Effector memory CD4-positive, alpha-beta T cell (primary cell): ENCODE measurements at regions not wholly inside any gene's neighbourhood (a gene's known extent, or its start where the extent isn't known, plus 50 kb on each side); places are given as distances from the start of the nearest gene placed in this dataset.

Source experiments
- DNase-seq, 3 donors: peaks; one replicate each; pipeline ENCODE4 v3.0.0-alpha.2; 2020
- H3K27ac ChIP-seq: 2 replicates; pipeline ENCODE4 v1.7.0; 2013; ENCODE audit warnings: mild to moderate bottlenecking, low read length, moderate library complexity; ENCODE audit not compliant: insufficient read depth, poor library complexity, severe bottlenecking
- H3K27me3 ChIP-seq: replicated peaks from 2 replicates; pipeline ENCODE4 v1.7.0; 2013; ENCODE audit warnings: mild to moderate bottlenecking, low read length; ENCODE audit not compliant: insufficient read depth, control insufficient read depth, poor library complexity, severe bottlenecking
- H3K36me3 ChIP-seq: 2 replicates; pipeline ENCODE4 v1.7.0; 2013; ENCODE audit warnings: mild to moderate bottlenecking, low read length, moderate library complexity; ENCODE audit not compliant: control insufficient read depth, insufficient read depth
- H3K4me1 ChIP-seq: 2 replicates; pipeline ENCODE4 v1.7.0; 2013; ENCODE audit warnings: low read length, mild to moderate bottlenecking; ENCODE audit not compliant: control insufficient read depth, insufficient read depth, poor library complexity, severe bottlenecking
- H3K4me3 ChIP-seq: 2 replicates; pipeline ENCODE4 v1.7.0; 2013; ENCODE audit warnings: low read length, low read depth, mild to moderate bottlenecking; ENCODE audit not compliant: insufficient read depth, poor library complexity, severe bottlenecking
- H3K9me3 ChIP-seq: 2 replicates; pipeline ENCODE4 v1.7.0; 2013; ENCODE audit warnings: mild to moderate bottlenecking, low read length, moderate library complexity; ENCODE audit not compliant: control insufficient read depth

- Histone ChIP-seq H3K9me3 (no peaks in the 10 kb centered on the region), H3K4me3 (no peak overlapping the region), H3K4me1 (no peaks in the 10 kb centered on the region), H3K27ac (no peak overlapping the region), H3K36me3 (no peaks in the 10 kb centered on the region), H3K27me3 (no peaks in the 10 kb centered on the region)
- DNase-seq, result no peak
These were observed 1963.9 kb upstream of the LRRTM1 start for GRCh38 chr2:82268446-82268845.

GRCh38 chr2:82260521-82260920 lies 1956.0 kb upstream of the LRRTM1 start:
- Histone ChIP-seq H3K27ac (no peak overlapping the region), H3K27me3 (no peaks in the 10 kb centered on the region), H3K4me3 (no peak overlapping the region), H3K36me3 (no peaks in the 10 kb centered on the region), H3K4me1 (no peaks in the 10 kb centered on the region), H3K9me3 (no peaks in the 10 kb centered on the region)
- DNase-seq, result no peak

- H3K9me3 ChIP-seq, result no peaks in the 10 kb centered on the region
- no peak overlapping the region for H3K4me3 ChIP-seq
- no peaks in the 10 kb centered on the region for H3K4me1 ChIP-seq
- no peak overlapping the region for H3K27ac ChIP-seq
- no peak for DNase-seq
- no peaks in the 10 kb centered on the region for H3K36me3 ChIP-seq
- no peaks in the 10 kb centered on the region for H3K27me3 ChIP-seq
These were observed 1955.0 kb upstream of the LRRTM1 start for GRCh38 chr2:82259551-82259950.

GRCh38 chr2:82257796-82258555 lies 1953.4 kb upstream of the LRRTM1 start:
- Histone ChIP-seq H3K27ac (no peak overlapping the region), H3K9me3 (no peaks in the 10 kb centered on the region), H3K27me3 (no peaks in the 10 kb centered on the region), H3K4me3 (no peak overlapping the region), H3K4me1 (no peaks in the 10 kb centered on the region), H3K36me3 (no peaks in the 10 kb centered on the region)
- DNase-seq, result no peak

- DNase-seq, result no peak
- no peak overlapping the region for H3K4me3 ChIP-seq
- H3K27ac ChIP-seq, result no peak overlapping the region
- H3K36me3 ChIP-seq, result no peaks in the 10 kb centered on the region
- H3K4me1 ChIP-seq, result no peaks in the 10 kb centered on the region
- H3K9me3 ChIP-seq, result no peaks in the 10 kb centered on the region
- H3K27me3 ChIP-seq, result no peaks in the 10 kb centered on the region
These were observed 1952.6 kb upstream of the LRRTM1 start for GRCh38 chr2:82256983-82257632.

GRCh38 chr2:82256288-82256687 lies 1951.7 kb upstream of the LRRTM1 start:
- Histone ChIP-seq H3K4me3 (no peak overlapping the region), H3K27ac (no peak overlapping the region), H3K4me1 (no peaks in the 10 kb centered on the region)

GRCh38 chr2:82254728-82255127 lies 1950.2 kb upstream of the LRRTM1 start:
- no peak for DNase-seq
- no peak overlapping the region for H3K4me3 ChIP-seq
- H3K36me3 ChIP-seq, result no peaks in the 10 kb centered on the region
- H3K27me3 ChIP-seq, result no peaks in the 10 kb centered on the region
- H3K9me3 ChIP-seq, result no peaks in the 10 kb centered on the region
- no peaks in the 10 kb centered on the region for H3K4me1 ChIP-seq
- H3K27ac ChIP-seq, result no peak overlapping the region

More at GRCh38 chr2:82256288-82256687, 1951.7 kb upstream of the LRRTM1 start:
- Histone ChIP-seq H3K36me3 (no peaks in the 10 kb centered on the region), H3K27me3 (no peaks in the 10 kb centered on the region), H3K9me3 (no peaks in the 10 kb centered on the region)
- no peak for DNase-seq

GRCh38 chr2:82246220-82246775 lies 1941.7 kb upstream of the LRRTM1 start:
- no peaks in the 10 kb centered on the region for H3K27me3 ChIP-seq
- no peaks in the 10 kb centered on the region for H3K36me3 ChIP-seq
- H3K9me3 ChIP-seq, result no peaks in the 10 kb centered on the region
- no peak overlapping the region for H3K27ac ChIP-seq
- DNase-seq, result no peak
- no peak overlapping the region for H3K4me3 ChIP-seq
- H3K4me1 ChIP-seq, result no peaks in the 10 kb centered on the region

- no peak for DNase-seq
- Histone ChIP-seq H3K36me3 (no peaks in the 10 kb centered on the region), H3K27me3 (no peaks in the 10 kb centered on the region), H3K27ac (no peak overlapping the region), H3K4me1 (no peaks in the 10 kb centered on the region), H3K4me3 (no peak overlapping the region), H3K9me3 (no peaks in the 10 kb centered on the region)
These were observed 1934.6 kb upstream of the LRRTM1 start for GRCh38 chr2:82239176-82239575.

- no peak for DNase-seq
- no peaks in the 10 kb centered on the region for H3K9me3 ChIP-seq
These were observed 1933.6 kb upstream of the LRRTM1 start for GRCh38 chr2:82237994-82238662.

More at GRCh38 chr2:82237994-82238662, 1933.6 kb upstream of the LRRTM1 start:
- H3K4me3 ChIP-seq, result no peak overlapping the region
- H3K4me1 ChIP-seq, result no peaks in the 10 kb centered on the region
- H3K27me3 ChIP-seq, result no peaks in the 10 kb centered on the region
- H3K36me3 ChIP-seq, result no peaks in the 10 kb centered on the region
- no peak overlapping the region for H3K27ac ChIP-seq
